OCI-LY7 (cell line): ENCODE measurements at regions not wholly inside any gene's neighbourhood (a gene's known extent, or its start where the extent isn't known, plus 50 kb on each side); places are given as distances from the start of the nearest gene placed in this dataset.

Experiments used
- CTCF ChIP-seq: fragments of 200-600 bp; sonication (generic); conservative IDR thresholded peaks from 2 replicates; pipeline ENCODE4 v1.5.1; 2014; ENCODE audit warnings: mild to moderate bottlenecking, antibody characterized with exemption, low read length, moderate library complexity, mixed read lengths
- EZH2phosphoT487 ChIP-seq: fragments of 200-600 bp; sonication (generic); IDR thresholded peaks from 2 replicates; pipeline ENCODE4 v1.6.1; 2018; ENCODE audit warnings: low read depth, borderline replicate concordance, mild to moderate bottlenecking, mixed run types, antibody characterized with exemption, low read length, moderate library complexity, mixed read lengths

- TF ChIP-seq CTCF (no peak), EZH2phosphoT487 (no peak)
Measured at GRCh38 chr11:110935018-110935640, 222.9 kb upstream of the ARHGAP20 start.
